ENCODE measurements at regions not wholly inside any gene's neighbourhood (a gene's known extent, or its start where the extent isn't known, plus 50 kb on each side); places are given as distances from the start of the nearest gene placed in this dataset.
A peak's percentile ranks its signal among the peaks of the same experiment; 100 is the strongest.

- no peaks in the 10 kb centered on the region for H3K27me3 ChIP-seq (replicated peaks; ENCODE audit: insufficient read depth, low read depth, low read length, poor library complexity)
- intact Hi-C loops (cut with micrococcal nuclease; ENCODE audit: unreplicated experiment), result no loop called here
- DNase-seq (ENCODE audit: low spot score), result peak; percentile 82
- no peaks in the 10 kb centered on the region for H3K9me3 ChIP-seq (ENCODE audit: low read depth, low read length, poor library complexity, severe bottlenecking)
- H3K36me3 ChIP-seq (ENCODE audit: insufficient read depth, low read length, poor library complexity, severe bottlenecking), result no peaks in the 10 kb centered on the region
- BruUV-seq (replicated peaks), result no TSS peak
- no peak overlapping the region for H3K27ac ChIP-seq (ENCODE audit: low read depth, low read length, poor library complexity, severe bottlenecking)
- H3K4me3 ChIP-seq (ENCODE audit: low read depth, low read length, poor library complexity, severe bottlenecking), result no peak overlapping the region
- ChIA-PET CTCF (no interaction called here), POLR2A (ENCODE audit: low non-redundant PET) (no interaction called here)
- no peak for TF ChIP-seq EZH2 (IDR thresholded peaks at IDR 0.05; ENCODE audit: borderline replicate concordance, low read depth, low read length, poor library complexity, severe bottlenecking)
- TF ChIP-seq, protein P1, sequence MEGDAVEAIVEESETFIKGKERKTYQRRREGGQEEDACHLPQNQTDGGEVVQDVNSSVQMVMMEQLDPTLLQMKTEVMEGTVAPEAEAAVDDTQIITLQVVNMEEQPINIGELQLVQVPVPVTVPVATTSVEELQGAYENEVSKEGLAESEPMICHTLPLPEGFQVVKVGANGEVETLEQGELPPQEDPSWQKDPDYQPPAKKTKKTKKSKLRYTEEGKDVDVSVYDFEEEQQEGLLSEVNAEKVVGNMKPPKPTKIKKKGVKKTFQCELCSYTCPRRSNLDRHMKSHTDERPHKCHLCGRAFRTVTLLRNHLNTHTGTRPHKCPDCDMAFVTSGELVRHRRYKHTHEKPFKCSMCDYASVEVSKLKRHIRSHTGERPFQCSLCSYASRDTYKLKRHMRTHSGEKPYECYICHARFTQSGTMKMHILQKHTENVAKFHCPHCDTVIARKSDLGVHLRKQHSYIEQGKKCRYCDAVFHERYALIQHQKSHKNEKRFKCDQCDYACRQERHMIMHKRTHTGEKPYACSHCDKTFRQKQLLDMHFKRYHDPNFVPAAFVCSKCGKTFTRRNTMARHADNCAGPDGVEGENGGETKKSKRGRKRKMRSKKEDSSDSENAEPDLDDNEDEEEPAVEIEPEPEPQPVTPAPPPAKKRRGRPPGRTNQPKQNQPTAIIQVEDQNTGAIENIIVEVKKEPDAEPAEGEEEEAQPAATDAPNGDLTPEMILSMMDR (conservative IDR thresholded peaks at IDR 0.05; ENCODE audit: low read depth, low read length), result no peak; the same call in 1 of the 2 replicates
- H3K4me1 ChIP-seq (ENCODE audit: insufficient read depth, low read length, poor library complexity, severe bottlenecking), result no peaks in the 10 kb centered on the region
Observed at GRCh38 chr10:113326160-113327111, 226.4 kb upstream of the HABP2 start.

DNA sequence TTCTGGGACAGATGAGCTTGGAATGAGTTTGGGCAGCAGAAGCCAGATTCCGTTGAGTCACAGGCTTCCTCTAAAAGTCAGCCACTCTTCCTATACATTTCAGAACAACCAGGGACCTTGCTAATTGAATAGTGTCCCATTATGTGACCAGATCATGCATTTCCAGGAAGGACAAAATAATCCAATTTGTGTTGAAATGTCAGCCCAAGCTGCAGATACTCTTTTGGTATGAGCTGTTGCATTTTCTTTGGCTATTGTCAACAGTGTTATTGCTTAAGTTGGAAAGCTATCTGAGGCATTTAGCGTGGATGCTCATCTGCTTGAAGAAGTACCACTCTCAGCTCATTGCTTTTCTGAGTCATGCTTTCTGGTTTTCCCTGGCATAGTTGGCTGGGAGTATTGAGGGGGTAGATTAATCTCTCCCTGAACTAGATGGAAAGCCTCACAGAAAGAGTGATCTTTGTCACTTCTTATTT, 223.7 kb upstream of the HABP2 start:
- Histone ChIP-seq H3K27ac (ENCODE audit: low read depth, low read length, poor library complexity, severe bottlenecking) (no peak overlapping the region), H3K4me3 (ENCODE audit: low read depth, low read length, poor library complexity, severe bottlenecking) (no peak overlapping the region), H3K4me1 (ENCODE audit: insufficient read depth, low read length, poor library complexity, severe bottlenecking) (no peaks in the 10 kb centered on the region), H3K9me3 (ENCODE audit: low read depth, low read length, poor library complexity, severe bottlenecking) (no peaks in the 10 kb centered on the region), H3K27me3 (replicated peaks; ENCODE audit: insufficient read depth, low read depth, low read length, poor library complexity) (no peaks in the 10 kb centered on the region), H3K36me3 (ENCODE audit: insufficient read depth, low read length, poor library complexity, severe bottlenecking) (no peaks in the 10 kb centered on the region)
- no peak for DNase-seq (ENCODE audit: low spot score)
- TF ChIP-seq, protein P1 (conservative IDR thresholded peaks at IDR 0.05; ENCODE audit: low read depth, low read length), result no peak
- TF ChIP-seq EZH2 (IDR thresholded peaks at IDR 0.05; ENCODE audit: borderline replicate concordance, low read depth, low read length, poor library complexity, severe bottlenecking), result no peak
- intact Hi-C loops (cut with micrococcal nuclease; ENCODE audit: unreplicated experiment), result no loop called here
- BruUV-seq (replicated peaks), result no TSS peak
- CTCF ChIA-PET, result no interaction called here
- POLR2A ChIA-PET (ENCODE audit: low non-redundant PET), result no interaction called here

- POLR2A ChIA-PET (ENCODE audit: low non-redundant PET), result no interaction called here
- no TSS peak for BruUV-seq (replicated peaks)
Observed at GRCh38 chr10:113331961-113332360, 220.9 kb upstream of the HABP2 start.

More at GRCh38 chr10:113331961-113332360, 220.9 kb upstream of the HABP2 start:
- Histone ChIP-seq H3K27ac (ENCODE audit: low read depth, low read length, poor library complexity, severe bottlenecking) (no peak overlapping the region), H3K4me3 (ENCODE audit: low read depth, low read length, poor library complexity, severe bottlenecking) (no peak overlapping the region), H3K36me3 (ENCODE audit: insufficient read depth, low read length, poor library complexity, severe bottlenecking) (no peaks in the 10 kb centered on the region), H3K4me1 (ENCODE audit: insufficient read depth, low read length, poor library complexity, severe bottlenecking) (no peaks in the 10 kb centered on the region), H3K27me3 (replicated peaks; ENCODE audit: insufficient read depth, low read depth, low read length, poor library complexity) (no peaks in the 10 kb centered on the region), H3K9me3 (ENCODE audit: low read depth, low read length, poor library complexity, severe bottlenecking) (no peaks in the 10 kb centered on the region)
- no peak for DNase-seq (ENCODE audit: low spot score)
- CTCF ChIA-PET, result no interaction called here
- intact Hi-C loops (cut with micrococcal nuclease; ENCODE audit: unreplicated experiment), result no loop called here
- TF ChIP-seq EZH2 (IDR thresholded peaks at IDR 0.05; ENCODE audit: borderline replicate concordance, low read depth, low read length, poor library complexity, severe bottlenecking), result no peak
- TF ChIP-seq, protein P1 (conservative IDR thresholded peaks at IDR 0.05; ENCODE audit: low read depth, low read length), result no peak
